HFFc6 (cell line): ENCODE measurements at regions not wholly inside any gene's neighbourhood (a gene's known extent, or its start where the extent isn't known, plus 50 kb on each side); places are given as distances from the start of the nearest gene placed in this dataset.
"Not testable (repeated sequence)": the region's sequence is repeated elsewhere in the genome, so short reads cannot be mapped to it uniquely, and the experiment has no call there.

Experiments
- DNase-seq: peaks from one replicate; pipeline ENCODE4 v3.0.0-alpha.2; 2018
- H3K27ac Mint-ChIP-seq: 2 replicates; pipeline ENCODE4 v1.8.0; 2020; ENCODE audit warnings: mild to moderate bottlenecking, mixed read lengths
- H3K27me3 Mint-ChIP-seq: 2 replicates; pipeline ENCODE4 v1.8.0; 2021; ENCODE audit warnings: mild to moderate bottlenecking, moderate library complexity, mixed read lengths; ENCODE audit not compliant: insufficient read depth
- H3K36me3 Mint-ChIP-seq: 2 replicates; pipeline ENCODE4 v1.8.0; 2021; ENCODE audit warnings: low read depth, mixed read lengths
- H3K4me1 Mint-ChIP-seq: 2 replicates; pipeline ENCODE4 v1.8.0; 2020; ENCODE audit warnings: low read depth, mixed read lengths
- H3K4me3 Mint-ChIP-seq: 2 replicates; pipeline ENCODE4 v1.8.0; 2020; ENCODE audit warnings: mild to moderate bottlenecking, moderate library complexity, mixed read lengths
- H3K9me3 Mint-ChIP-seq: 2 replicates; pipeline ENCODE4 v1.8.0; 2020; ENCODE audit warnings: mild to moderate bottlenecking, mixed read lengths

- not testable (repeated sequence) for H3K27me3 Mint-ChIP-seq, H3K4me3 Mint-ChIP-seq, H3K4me1 Mint-ChIP-seq, H3K27ac Mint-ChIP-seq, DNase-seq, H3K36me3 Mint-ChIP-seq, H3K9me3 Mint-ChIP-seq
Observed at GRCh38 chr2:110028411-110028810, 87.2 kb downstream of the MALL start.

GRCh38 chr2:110030894-110031293 lies 84.7 kb downstream of the MALL start:
- H3K27me3 Mint-ChIP-seq, H3K9me3 Mint-ChIP-seq, H3K4me3 Mint-ChIP-seq, DNase-seq, H3K27ac Mint-ChIP-seq, H3K36me3 Mint-ChIP-seq, H3K4me1 Mint-ChIP-seq: not testable (repeated sequence)

GRCh38 chr2:110031722-110032327 lies 83.8 kb downstream of the MALL start:
- H3K4me1 Mint-ChIP-seq, H3K4me3 Mint-ChIP-seq, H3K9me3 Mint-ChIP-seq, H3K27ac Mint-ChIP-seq, DNase-seq, H3K27me3 Mint-ChIP-seq, H3K36me3 Mint-ChIP-seq: not testable (repeated sequence)
